ENCODE measurements at regions not wholly inside any gene's neighbourhood (a gene's known extent, or its start where the extent isn't known, plus 50 kb on each side); places are given as distances from the start of the nearest gene placed in this dataset.

GRCh38 chr4:135949931-135950330 is 1582.4 kb downstream of the PCDH18 start:
- ATAC-seq: no peak
- TF ChIP-seq ZNF70 (CRISPR knock-in tag; IDR thresholded peaks at IDR 0.05): no peak
- TF ChIP-seq, protein P1, sequence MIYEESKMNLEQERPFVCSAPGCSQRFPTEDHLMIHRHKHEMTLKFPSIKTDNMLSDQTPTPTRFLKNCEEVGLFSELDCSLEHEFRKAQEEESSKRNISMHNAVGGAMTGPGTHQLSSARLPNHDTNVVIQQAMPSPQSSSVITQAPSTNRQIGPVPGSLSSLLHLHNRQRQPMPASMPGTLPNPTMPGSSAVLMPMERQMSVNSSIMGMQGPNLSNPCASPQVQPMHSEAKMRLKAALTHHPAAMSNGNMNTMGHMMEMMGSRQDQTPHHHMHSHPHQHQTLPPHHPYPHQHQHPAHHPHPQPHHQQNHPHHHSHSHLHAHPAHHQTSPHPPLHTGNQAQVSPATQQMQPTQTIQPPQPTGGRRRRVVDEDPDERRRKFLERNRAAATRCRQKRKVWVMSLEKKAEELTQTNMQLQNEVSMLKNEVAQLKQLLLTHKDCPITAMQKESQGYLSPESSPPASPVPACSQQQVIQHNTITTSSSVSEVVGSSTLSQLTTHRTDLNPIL (CRISPR knock-in tag; IDR thresholded peaks at IDR 0.05; ENCODE audit: low read depth): no peak
- TF ChIP-seq GLIS3 (CRISPR knock-in tag; IDR thresholded peaks at IDR 0.05): no peak
- TF ChIP-seq, protein P2, sequence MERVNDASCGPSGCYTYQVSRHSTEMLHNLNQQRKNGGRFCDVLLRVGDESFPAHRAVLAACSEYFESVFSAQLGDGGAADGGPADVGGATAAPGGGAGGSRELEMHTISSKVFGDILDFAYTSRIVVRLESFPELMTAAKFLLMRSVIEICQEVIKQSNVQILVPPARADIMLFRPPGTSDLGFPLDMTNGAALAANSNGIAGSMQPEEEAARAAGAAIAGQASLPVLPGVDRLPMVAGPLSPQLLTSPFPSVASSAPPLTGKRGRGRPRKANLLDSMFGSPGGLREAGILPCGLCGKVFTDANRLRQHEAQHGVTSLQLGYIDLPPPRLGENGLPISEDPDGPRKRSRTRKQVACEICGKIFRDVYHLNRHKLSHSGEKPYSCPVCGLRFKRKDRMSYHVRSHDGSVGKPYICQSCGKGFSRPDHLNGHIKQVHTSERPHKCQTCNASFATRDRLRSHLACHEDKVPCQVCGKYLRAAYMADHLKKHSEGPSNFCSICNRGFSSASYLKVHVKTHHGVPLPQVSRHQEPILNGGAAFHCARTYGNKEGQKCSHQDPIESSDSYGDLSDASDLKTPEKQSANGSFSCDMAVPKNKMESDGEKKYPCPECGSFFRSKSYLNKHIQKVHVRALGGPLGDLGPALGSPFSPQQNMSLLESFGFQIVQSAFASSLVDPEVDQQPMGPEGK (CRISPR knock-in tag; IDR thresholded peaks at IDR 0.05; ENCODE audit: borderline replicate concordance): no peak
- TF ChIP-seq CSRNP3 (CRISPR knock-in tag; IDR thresholded peaks at IDR 0.05): no peak
- TF ChIP-seq, protein P3, sequence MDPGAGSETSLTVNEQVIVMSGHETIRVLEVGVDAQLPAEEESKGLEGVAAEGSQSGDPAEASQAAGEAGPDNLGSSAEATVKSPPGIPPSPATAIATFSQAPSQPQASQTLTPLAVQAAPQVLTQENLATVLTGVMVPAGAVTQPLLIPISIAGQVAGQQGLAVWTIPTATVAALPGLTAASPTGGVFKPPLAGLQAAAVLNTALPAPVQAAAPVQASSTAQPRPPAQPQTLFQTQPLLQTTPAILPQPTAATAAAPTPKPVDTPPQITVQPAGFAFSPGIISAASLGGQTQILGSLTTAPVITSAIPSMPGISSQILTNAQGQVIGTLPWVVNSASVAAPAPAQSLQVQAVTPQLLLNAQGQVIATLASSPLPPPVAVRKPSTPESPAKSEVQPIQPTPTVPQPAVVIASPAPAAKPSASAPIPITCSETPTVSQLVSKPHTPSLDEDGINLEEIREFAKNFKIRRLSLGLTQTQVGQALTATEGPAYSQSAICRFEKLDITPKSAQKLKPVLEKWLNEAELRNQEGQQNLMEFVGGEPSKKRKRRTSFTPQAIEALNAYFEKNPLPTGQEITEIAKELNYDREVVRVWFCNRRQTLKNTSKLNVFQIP (CRISPR knock-in tag; IDR thresholded peaks at IDR 0.05; ENCODE audit: borderline replicate concordance, low read depth): no peak
- no peak for TF ChIP-seq ARNTL (CRISPR knock-in tag; IDR thresholded peaks at IDR 0.05; ENCODE audit: borderline replicate concordance, low read depth)
- no peak for TF ChIP-seq BACH2 (CRISPR knock-in tag; IDR thresholded peaks at IDR 0.05; ENCODE audit: borderline replicate concordance)
- no peak for TF ChIP-seq TCF4 (CRISPR knock-in tag; IDR thresholded peaks at IDR 0.05; ENCODE audit: borderline replicate concordance)
- TF ChIP-seq ZC3H10 (CRISPR knock-in tag; IDR thresholded peaks at IDR 0.05): no peak

DNA sequence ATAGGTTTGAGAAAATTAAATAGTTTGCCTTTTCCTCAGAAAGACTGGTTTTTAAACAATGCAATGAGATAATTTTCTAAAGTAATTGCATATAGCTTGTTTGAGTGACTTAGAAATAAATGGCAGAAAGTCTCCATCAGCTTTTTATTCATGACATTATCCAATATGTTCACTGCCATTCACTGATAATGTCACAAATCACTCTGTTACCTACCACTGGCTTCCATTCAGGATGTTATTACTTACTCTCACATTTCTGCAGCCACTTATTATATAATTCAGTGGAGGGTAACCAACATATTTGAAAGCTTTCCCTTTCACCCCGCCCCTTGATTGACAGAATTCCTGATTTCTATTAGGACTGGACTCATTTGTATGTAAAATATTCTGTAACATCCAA is 1583.5 kb downstream of the PCDH18 start:
- TF ChIP-seq TSHZ2 (CRISPR knock-in tag; IDR thresholded peaks at IDR 0.05): no peak
- no peak for TF ChIP-seq ZC3H10 (CRISPR knock-in tag; IDR thresholded peaks at IDR 0.05)
- no peak for TF ChIP-seq BACH2 (CRISPR knock-in tag; IDR thresholded peaks at IDR 0.05; ENCODE audit: borderline replicate concordance)
- TF ChIP-seq ZNF70 (CRISPR knock-in tag; IDR thresholded peaks at IDR 0.05): no peak
- no peak for TF ChIP-seq ISL1 (CRISPR knock-in tag; IDR thresholded peaks at IDR 0.05)
- TF ChIP-seq ZFP30 (CRISPR knock-in tag; IDR thresholded peaks at IDR 0.05): no peak
- no peak for TF ChIP-seq ZFP3 (CRISPR knock-in tag; IDR thresholded peaks at IDR 0.05)
- TF ChIP-seq ARNTL (CRISPR knock-in tag; IDR thresholded peaks at IDR 0.05; ENCODE audit: borderline replicate concordance, low read depth): no peak
- TF ChIP-seq TOX (CRISPR knock-in tag; IDR thresholded peaks at IDR 0.05; ENCODE audit: borderline replicate concordance): no peak
- TF ChIP-seq, protein P3 (CRISPR knock-in tag; IDR thresholded peaks at IDR 0.05; ENCODE audit: borderline replicate concordance, low read depth): no peak
- no peak for TF ChIP-seq OSR1 (CRISPR knock-in tag; IDR thresholded peaks at IDR 0.05)
- TF ChIP-seq ZNF8 (CRISPR knock-in tag; IDR thresholded peaks at IDR 0.05): no peak
- no peak for TF ChIP-seq ZNF565 (CRISPR knock-in tag; conservative IDR thresholded peaks at IDR 0.05; ENCODE audit: low read depth)
- no peak for TF ChIP-seq CSRNP3 (CRISPR knock-in tag; IDR thresholded peaks at IDR 0.05)
- no peak for TF ChIP-seq GLIS3 (CRISPR knock-in tag; IDR thresholded peaks at IDR 0.05)
- TF ChIP-seq SNAI2 (CRISPR knock-in tag; IDR thresholded peaks at IDR 0.05): no peak
- TF ChIP-seq PPARA (CRISPR knock-in tag; IDR thresholded peaks at IDR 0.05; ENCODE audit: borderline replicate concordance): no peak
- TF ChIP-seq ESRRG (CRISPR knock-in tag; IDR thresholded peaks at IDR 0.05): no peak
- no peak for ATAC-seq

Data from SK-N-SH treated with all-trans-retinoic acid at 6 μM for 48 hours (cell line).